ENCODE measurements at regions not wholly inside any gene's neighbourhood (a gene's known extent, or its start where the extent isn't known, plus 50 kb on each side); places are given as distances from the start of the nearest gene placed in this dataset.

DNA sequence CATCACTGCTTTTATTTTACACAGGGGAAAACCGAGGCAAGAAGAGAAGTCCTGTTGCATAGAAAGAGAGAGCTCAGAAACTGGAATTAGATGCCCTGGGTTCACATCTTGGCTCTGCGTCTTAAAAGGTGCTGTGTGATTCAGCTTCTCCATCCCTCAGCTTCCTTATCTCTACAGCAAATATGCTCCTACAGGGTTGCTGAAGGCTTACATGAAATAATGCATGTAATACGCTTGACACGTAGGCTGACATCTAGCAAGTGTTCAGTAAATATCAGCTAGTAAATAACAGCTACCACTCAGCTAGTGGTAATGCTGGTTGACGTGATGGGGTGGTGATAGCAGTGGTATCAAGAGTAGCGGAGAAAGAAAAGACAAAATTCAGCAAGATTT lies 77.1 kb upstream of the CD55 start:
- H3K27ac ChIP-seq: no peak overlapping the region
- no peak for DNase-seq
- H3K36me3 ChIP-seq: no peaks in the 10 kb centered on the region
- TF ChIP-seq POLR2AphosphoS5 (IDR thresholded peaks at IDR 0.05) (no peak), POLR2A (IDR thresholded peaks at IDR 0.05) (no peak)
- TF ChIP-seq, protein P1, sequence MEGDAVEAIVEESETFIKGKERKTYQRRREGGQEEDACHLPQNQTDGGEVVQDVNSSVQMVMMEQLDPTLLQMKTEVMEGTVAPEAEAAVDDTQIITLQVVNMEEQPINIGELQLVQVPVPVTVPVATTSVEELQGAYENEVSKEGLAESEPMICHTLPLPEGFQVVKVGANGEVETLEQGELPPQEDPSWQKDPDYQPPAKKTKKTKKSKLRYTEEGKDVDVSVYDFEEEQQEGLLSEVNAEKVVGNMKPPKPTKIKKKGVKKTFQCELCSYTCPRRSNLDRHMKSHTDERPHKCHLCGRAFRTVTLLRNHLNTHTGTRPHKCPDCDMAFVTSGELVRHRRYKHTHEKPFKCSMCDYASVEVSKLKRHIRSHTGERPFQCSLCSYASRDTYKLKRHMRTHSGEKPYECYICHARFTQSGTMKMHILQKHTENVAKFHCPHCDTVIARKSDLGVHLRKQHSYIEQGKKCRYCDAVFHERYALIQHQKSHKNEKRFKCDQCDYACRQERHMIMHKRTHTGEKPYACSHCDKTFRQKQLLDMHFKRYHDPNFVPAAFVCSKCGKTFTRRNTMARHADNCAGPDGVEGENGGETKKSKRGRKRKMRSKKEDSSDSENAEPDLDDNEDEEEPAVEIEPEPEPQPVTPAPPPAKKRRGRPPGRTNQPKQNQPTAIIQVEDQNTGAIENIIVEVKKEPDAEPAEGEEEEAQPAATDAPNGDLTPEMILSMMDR (IDR thresholded peaks at IDR 0.05 in 8 of 11, conservative IDR thresholded peaks at IDR 0.05 in 3 of 11): no peak
- intact Hi-C loops (cut with DNase I; ENCODE audit: low total_unique reads): no loop called here
- no peak overlapping the region for H3K4me3 ChIP-seq
- WGBS, 5 donors: 85 to 96% (median 91%) methylated on average over 6 of the region's 6 CpGs
- H3K4me1 ChIP-seq: peaks cover 0 to 24% (median 5%) of the 10 kb centered on the region in 6 donors
- no peaks in the 10 kb centered on the region for H3K27me3 ChIP-seq (replicated peaks in 1 of 7)
- no peaks in the 10 kb centered on the region for H3K9me3 ChIP-seq

DNA sequence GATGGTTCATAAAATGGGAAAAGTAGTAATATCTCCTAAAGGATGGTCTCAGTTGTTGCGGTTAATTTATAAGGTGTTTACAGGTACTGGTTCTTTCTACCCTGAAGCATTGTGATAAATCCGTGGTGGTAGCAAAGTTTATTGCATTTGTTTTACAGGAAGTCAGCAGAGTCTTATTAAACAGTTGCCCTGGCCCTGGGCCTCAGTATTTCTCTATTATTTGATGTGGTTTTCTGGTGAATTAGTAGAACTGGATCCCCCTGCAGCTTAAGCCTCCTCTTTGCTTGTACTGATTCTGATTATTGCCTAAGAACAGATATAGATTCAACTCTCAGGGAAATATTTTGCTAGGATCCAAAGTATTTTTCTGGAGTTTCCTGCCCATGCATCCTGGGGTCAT lies 76.4 kb upstream of the CD55 start:
- intact Hi-C loops (cut with DNase I; ENCODE audit: low total_unique reads): no loop called here
- Histone ChIP-seq H3K4me3 (no peak overlapping the region), H3K27ac (no peak overlapping the region), H3K36me3 (no peaks in the 10 kb centered on the region), H3K9me3 (no peaks in the 10 kb centered on the region), H3K4me1 (peaks cover 0 to 24% (median 5%) of the 10 kb centered on the region in 6 donors), H3K27me3 (replicated peaks in 1 of 7) (no peaks in the 10 kb centered on the region)
- no peak for DNase-seq
- no peak for TF ChIP-seq POLR2A (IDR thresholded peaks at IDR 0.05)
- TF ChIP-seq, protein P1 (IDR thresholded peaks at IDR 0.05 in 8 of 11, conservative IDR thresholded peaks at IDR 0.05 in 3 of 11): no peak
- TF ChIP-seq POLR2AphosphoS5 (IDR thresholded peaks at IDR 0.05): no peak
- 55 to 66% (median 60%) methylated on average over 2 of the region's 2 CpGs for WGBS, 5 donors

DNA sequence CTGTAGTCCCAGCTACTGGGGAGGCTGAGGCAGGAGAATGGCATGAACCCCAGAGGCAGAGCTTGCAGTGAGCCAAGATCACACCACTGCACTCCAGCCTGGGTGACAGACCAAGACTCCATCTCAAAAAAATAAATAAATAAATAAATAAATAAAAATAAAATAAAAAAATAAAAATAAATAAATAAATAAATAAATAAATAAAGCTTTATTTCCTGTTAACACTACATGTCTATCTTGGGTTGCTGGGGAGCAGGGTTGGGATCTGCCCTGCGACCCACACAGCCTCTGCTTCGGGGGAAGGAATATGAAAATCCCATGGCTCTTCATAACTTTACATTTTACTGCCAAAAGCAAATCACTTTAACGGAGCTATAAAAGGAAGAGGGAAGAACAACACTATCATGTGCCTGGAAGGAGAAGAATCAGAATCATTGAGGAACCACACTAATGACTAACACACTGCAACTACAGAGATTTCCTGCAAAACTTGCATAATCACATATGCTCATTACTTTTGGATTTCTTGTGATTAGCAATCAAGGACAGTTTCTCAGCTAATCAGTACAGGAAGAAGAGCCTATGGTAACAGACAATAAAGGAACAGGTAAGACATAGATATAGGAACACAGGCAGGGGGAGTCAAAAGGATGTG lies 72.8 kb upstream of the CD55 start:
- no peak for DNase-seq
- Histone ChIP-seq H3K4me3 (no peak overlapping the region), H3K27ac (peak overlapping the region in 3 of 8 donors; percentile 57 to 63 (median 58)), H3K4me1 (peaks cover 0 to 20% (median 0%) of the 10 kb centered on the region in 6 donors), H3K9me3 (peaks cover 0 to 7% (median 0%) of the 10 kb centered on the region in 8 donors), H3K36me3 (no peaks in the 10 kb centered on the region), H3K27me3 (replicated peaks in 1 of 7) (no peaks in the 10 kb centered on the region)
- TF ChIP-seq, protein P1 (IDR thresholded peaks at IDR 0.05 in 8 of 11, conservative IDR thresholded peaks at IDR 0.05 in 3 of 11): no peak
- TF ChIP-seq POLR2A (IDR thresholded peaks at IDR 0.05) (no peak), POLR2AphosphoS5 (IDR thresholded peaks at IDR 0.05) (no peak)
- WGBS, 5 donors: 41 to 70% (median 49%) methylated on average over 3 of the region's 3 CpGs
- intact Hi-C loops (cut with DNase I; ENCODE audit: low total_unique reads): no loop called here

DNA sequence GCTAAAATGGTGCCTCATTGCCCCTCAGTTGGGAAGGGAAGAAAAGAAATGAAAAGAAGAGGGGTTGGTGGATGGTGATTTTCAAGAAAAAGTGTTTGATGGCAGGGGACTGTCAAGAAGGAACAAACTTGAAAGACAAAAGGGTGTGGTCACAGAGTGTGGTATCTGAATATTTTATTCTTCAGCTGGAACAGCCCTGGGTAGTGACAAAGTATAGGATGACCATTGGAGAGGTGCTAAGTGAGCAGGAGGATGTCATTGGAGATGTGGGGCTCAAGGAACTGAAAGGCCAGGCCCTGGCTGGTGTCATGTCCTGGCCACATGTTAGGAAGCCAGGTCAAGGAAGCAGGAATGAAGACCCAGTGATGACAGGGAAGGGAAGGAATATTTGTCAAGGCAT lies 71.0 kb upstream of the CD55 start:
- Histone ChIP-seq H3K27me3 (replicated peaks in 1 of 7) (no peaks in the 10 kb centered on the region), H3K4me3 (no peak overlapping the region), H3K27ac (no peak overlapping the region), H3K4me1 (peaks cover 0 to 14% (median 0%) of the 10 kb centered on the region in 6 donors), H3K9me3 (peaks cover 0 to 21% (median 5%) of the 10 kb centered on the region in 8 donors), H3K36me3 (no peaks in the 10 kb centered on the region)
- no peak for DNase-seq
- TF ChIP-seq POLR2A (IDR thresholded peaks at IDR 0.05) (no peak), POLR2AphosphoS5 (IDR thresholded peaks at IDR 0.05) (no peak)
- TF ChIP-seq, protein P1 (IDR thresholded peaks at IDR 0.05 in 8 of 11, conservative IDR thresholded peaks at IDR 0.05 in 3 of 11): no peak
- intact Hi-C loops (cut with DNase I; ENCODE audit: low total_unique reads): no loop called here
